A549 (cell line): ENCODE measurements at regions not wholly inside any gene's neighbourhood (a gene's known extent, or its start where the extent isn't known, plus 50 kb on each side); places are given as distances from the start of the nearest gene placed in this dataset.

ENCODE experiments used
- GATA3 ChIP-seq: IDR thresholded peaks from 2 replicates; pipeline ENCODE4 v1.6.1; 2012; ENCODE audit warnings: borderline replicate concordance
- KDM5A ChIP-seq: fragments of 200-600 bp; sonication (generic); IDR thresholded peaks from 2 replicates; pipeline ENCODE4 v1.6.1; 2016; ENCODE audit warnings: antibody characterized with exemption, mild to moderate bottlenecking
- TF ChIP-seq, protein P1 (sequence below): fragments of >200 bp; sonication (Bioruptor Twin); formaldehyde crosslinking; IDR thresholded peaks from 3 replicates; pipeline ENCODE4 v1.5.1; 2016

- TF ChIP-seq GATA3 (0 out of 2 replicates have a peak, but pooled peaks have one; percentile 11), KDM5A (no peak)
- TF ChIP-seq, protein P1, sequence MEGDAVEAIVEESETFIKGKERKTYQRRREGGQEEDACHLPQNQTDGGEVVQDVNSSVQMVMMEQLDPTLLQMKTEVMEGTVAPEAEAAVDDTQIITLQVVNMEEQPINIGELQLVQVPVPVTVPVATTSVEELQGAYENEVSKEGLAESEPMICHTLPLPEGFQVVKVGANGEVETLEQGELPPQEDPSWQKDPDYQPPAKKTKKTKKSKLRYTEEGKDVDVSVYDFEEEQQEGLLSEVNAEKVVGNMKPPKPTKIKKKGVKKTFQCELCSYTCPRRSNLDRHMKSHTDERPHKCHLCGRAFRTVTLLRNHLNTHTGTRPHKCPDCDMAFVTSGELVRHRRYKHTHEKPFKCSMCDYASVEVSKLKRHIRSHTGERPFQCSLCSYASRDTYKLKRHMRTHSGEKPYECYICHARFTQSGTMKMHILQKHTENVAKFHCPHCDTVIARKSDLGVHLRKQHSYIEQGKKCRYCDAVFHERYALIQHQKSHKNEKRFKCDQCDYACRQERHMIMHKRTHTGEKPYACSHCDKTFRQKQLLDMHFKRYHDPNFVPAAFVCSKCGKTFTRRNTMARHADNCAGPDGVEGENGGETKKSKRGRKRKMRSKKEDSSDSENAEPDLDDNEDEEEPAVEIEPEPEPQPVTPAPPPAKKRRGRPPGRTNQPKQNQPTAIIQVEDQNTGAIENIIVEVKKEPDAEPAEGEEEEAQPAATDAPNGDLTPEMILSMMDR, result peak; percentile 30
These were observed 246.1 kb upstream of the PDE3A start for GRCh38 chr12:20122274-20122673.
